Esophagus muscularis mucosa (tissue), 4 donors: ENCODE measurements at regions not wholly inside any gene's neighbourhood (a gene's known extent, or its start where the extent isn't known, plus 50 kb on each side); places are given as distances from the start of the nearest gene placed in this dataset.

Experiments used
- DNase-seq: peaks from one replicate; pipeline ENCODE4 v3.0.0-alpha.2; 2017; ENCODE audit errors: extremely low spot score
- H3K27ac ChIP-seq, 4 donors: fragments of 200-600 bp; sonication (generic); replicated peaks in 1 of 4; 1 replicate in 3 of 4; 2 replicates in 1 of 4; pipeline ENCODE4 v1.5.1; 2016 to 2019; ENCODE audit warnings: mild to moderate bottlenecking in 1 of 4
- H3K27me3 ChIP-seq, 4 donors: fragments of 200-600 bp; sonication (generic); one replicate each; pipeline versions ENCODE4 v1.5.1 to v1.6.0; 2016 to 2019
- H3K36me3 ChIP-seq, 4 donors: fragments of 200-600 bp; sonication (generic); one replicate each; pipeline ENCODE4 v1.5.1; 2016 to 2019
- H3K4me1 ChIP-seq, 4 donors: fragments of 200-600 bp; sonication (generic); one replicate each; pipeline ENCODE4 v1.5.1; 2016 to 2019
- H3K4me3 ChIP-seq, 4 donors: fragments of 200-600 bp; sonication (generic); 1 replicate in 2 of 4; 2 replicates in 2 of 4; pipeline ENCODE4 v1.5.1; 2016 to 2019; ENCODE audit warnings: mild to moderate bottlenecking in 4 of 4, moderate library complexity in 1 of 4
- H3K9me3 ChIP-seq, 4 donors: fragments of 200-600 bp; sonication (generic); 1 replicate in 3 of 4; 2 replicates in 1 of 4; pipeline ENCODE4 v1.5.1; 2016 to 2019
- CTCF ChIP-seq, 3 experiments: fragments of 200-600 bp in 2 of 3; fragments of 450-650 bp in 1 of 3; sonication (generic) in 2 of 3; IDR thresholded peaks; one replicate each; pipeline ENCODE4 v1.5.1; 2017 to 2019; ENCODE audit warnings: antibody characterized with exemption in 3 of 3, mild to moderate bottlenecking in 2 of 3, moderate library complexity in 1 of 3
- EP300 ChIP-seq: sonication (generic); formaldehyde crosslinking; IDR thresholded peaks from one replicate; pipeline ENCODE4 v1.6.1; 2017; ENCODE audit warnings: antibody characterized with exemption
- POLR2A ChIP-seq: fragments of 450-650 bp; IDR thresholded peaks from one replicate; pipeline ENCODE4 v1.6.1; 2017; ENCODE audit warnings: antibody characterized with exemption, moderate library complexity, mild to moderate bottlenecking, low read depth
- POLR2AphosphoS5 ChIP-seq, 2 donors: sonication (generic); formaldehyde crosslinking; IDR thresholded peaks; one replicate each; pipeline ENCODE4 v1.6.1; 2017; ENCODE audit warnings: antibody characterized with exemption in 2 of 2
- WGBS: methylation state at CpG from one replicate; pipeline ENCODE4 v1.1.5; 2018; 5-methylcytosine and 5-hydroxymethylcytosine counted together
- intact Hi-C: fragments of 100-400 bp; cut with DNase I; formaldehyde crosslinking; loops from one replicate; pipeline ENCODE4 v1.15.1; 2023

- TF ChIP-seq EP300 = no peak
- no peak for TF ChIP-seq POLR2A
- no peak for TF ChIP-seq CTCF (IDR thresholded peaks at IDR 0.05)
- TF ChIP-seq POLR2AphosphoS5 (IDR thresholded peaks at IDR 0.05) = no peak
- DNase-seq = no peak
- whole genome bisulfite sequencing = 64% methylated on average over 1 of the region's 1 CpG
- Histone ChIP-seq H3K27me3 (peaks cover 0 to 4% (median 0%) of the 10 kb centered on the region in 4 donors), H3K4me1 (peaks cover 7 to 17% (median 11%) of the 10 kb centered on the region in 4 donors), H3K36me3 (no peaks in the 10 kb centered on the region), H3K9me3 (no peaks in the 10 kb centered on the region), H3K27ac (no peak overlapping the region), H3K4me3 (no peak overlapping the region)
- intact Hi-C loops = no loop called here
These were observed 312.2 kb upstream of the SLCO3A1 start for GRCh38 chr15:91541286-91541685.

- Histone ChIP-seq H3K27me3 (peaks cover 0 to 4% (median 0%) of the 10 kb centered on the region in 4 donors), H3K4me3 (no peak overlapping the region), H3K36me3 (no peaks in the 10 kb centered on the region), H3K4me1 (peaks cover 0 to 7% (median 3%) of the 10 kb centered on the region in 4 donors), H3K27ac (no peak overlapping the region), H3K9me3 (no peaks in the 10 kb centered on the region)
- no peak for DNase-seq
- 41% methylated on average over 3 of the region's 3 CpGs for WGBS
- TF ChIP-seq EP300 (no peak), POLR2AphosphoS5 (IDR thresholded peaks at IDR 0.05) (no peak), POLR2A (no peak)
- intact Hi-C loops = no loop called here
These were observed 311.3 kb upstream of the SLCO3A1 start for GRCh38 chr15:91542226-91542625.

DNA sequence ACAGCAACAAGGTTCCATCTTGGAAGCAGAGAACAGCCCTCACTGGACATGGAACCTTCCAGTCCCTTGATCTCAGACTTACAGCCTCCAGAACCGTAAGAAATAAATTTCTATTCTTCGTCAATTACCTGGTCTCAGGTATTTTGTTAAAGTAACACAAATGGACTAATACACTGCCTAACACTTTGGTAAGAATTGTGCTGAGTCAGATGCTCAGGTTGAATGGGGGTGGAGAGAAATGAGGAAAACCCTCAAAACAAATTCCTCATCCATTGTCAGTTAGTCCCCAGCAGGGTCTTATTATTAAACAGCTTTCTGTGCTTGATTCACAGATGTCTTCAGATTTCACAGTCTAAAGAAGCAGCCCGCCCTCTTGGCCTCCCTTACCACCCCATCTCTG is 306.2 kb upstream of the SLCO3A1 start:
- Histone ChIP-seq H3K4me3 (no peak overlapping the region), H3K4me1 (peaks cover 0 to 5% (median 0%) of the 10 kb centered on the region in 4 donors), H3K9me3 (no peaks in the 10 kb centered on the region), H3K27ac (no peak overlapping the region), H3K36me3 (no peaks in the 10 kb centered on the region), H3K27me3 (no peaks in the 10 kb centered on the region)
- TF ChIP-seq POLR2A (no peak), CTCF (IDR thresholded peaks at IDR 0.05) (no peak), EP300 (no peak), POLR2AphosphoS5 (IDR thresholded peaks at IDR 0.05) (no peak)
- no peak for DNase-seq
- intact Hi-C loops = no loop called here
- 96% methylated on average over 3 of the region's 3 CpGs for WGBS

DNA sequence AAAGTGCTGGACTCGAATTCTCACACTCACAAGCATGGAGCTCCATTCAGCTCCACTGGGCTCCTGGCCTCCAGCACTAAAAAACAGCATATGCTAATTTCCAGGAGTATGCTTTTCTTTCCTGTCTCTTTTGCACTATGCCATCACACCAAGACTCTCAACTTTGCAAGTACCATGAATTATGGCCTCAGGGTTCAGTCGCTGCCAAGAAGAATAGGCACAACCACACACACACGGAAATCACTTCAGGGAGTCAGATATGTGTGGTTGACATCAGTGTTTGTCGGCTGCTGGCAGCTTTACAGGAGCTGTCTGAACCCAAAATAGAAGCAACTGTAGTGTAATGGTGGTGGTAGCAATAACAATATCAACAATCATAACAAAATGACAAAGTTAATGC is 305.0 kb upstream of the SLCO3A1 start:
- TF ChIP-seq POLR2A (no peak), POLR2AphosphoS5 (IDR thresholded peaks at IDR 0.05) (no peak), CTCF (IDR thresholded peaks at IDR 0.05) (no peak), EP300 (no peak)
- Histone ChIP-seq H3K4me1 (peaks cover 0 to 5% (median 0%) of the 10 kb centered on the region in 4 donors), H3K4me3 (no peak overlapping the region), H3K27me3 (no peaks in the 10 kb centered on the region), H3K9me3 (no peaks in the 10 kb centered on the region), H3K27ac (no peak overlapping the region), H3K36me3 (no peaks in the 10 kb centered on the region)
- intact Hi-C loops = no loop called here
- no peak for DNase-seq
- whole genome bisulfite sequencing = 58% methylated on average over 4 of the region's 4 CpGs

DNA sequence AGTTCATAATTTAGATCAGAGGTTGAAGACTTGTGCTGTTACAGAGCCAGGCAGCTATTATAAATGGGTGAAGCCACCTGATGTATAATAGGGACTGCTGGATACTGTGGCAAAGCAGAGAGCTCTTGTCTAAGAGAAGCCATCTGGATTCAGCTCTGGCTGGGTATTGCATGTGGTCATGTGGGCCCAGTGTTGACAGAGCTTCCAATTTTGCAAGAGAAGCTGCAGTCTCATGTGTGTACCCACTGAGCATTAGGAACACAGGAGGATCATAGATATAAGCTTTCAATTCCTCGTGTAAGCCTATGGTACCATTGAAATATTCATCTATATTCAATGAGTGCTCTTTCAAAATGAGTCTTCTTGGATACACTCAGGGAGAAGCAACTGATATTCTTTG is 303.9 kb upstream of the SLCO3A1 start:
- peaks cover 0 to 5% (median 0%) of the 10 kb centered on the region in 4 donors for H3K4me1 ChIP-seq
- intact Hi-C loops = no loop called here
- no peaks in the 10 kb centered on the region for H3K36me3 ChIP-seq
- no peaks in the 10 kb centered on the region for H3K27me3 ChIP-seq
- WGBS = 88% methylated on average over 1 of the region's 1 CpG
- H3K27ac ChIP-seq = no peak overlapping the region
- DNase-seq = no peak
- no peak for TF ChIP-seq POLR2AphosphoS5 (IDR thresholded peaks at IDR 0.05)
- no peaks in the 10 kb centered on the region for H3K9me3 ChIP-seq
- no peak overlapping the region for H3K4me3 ChIP-seq

DNA sequence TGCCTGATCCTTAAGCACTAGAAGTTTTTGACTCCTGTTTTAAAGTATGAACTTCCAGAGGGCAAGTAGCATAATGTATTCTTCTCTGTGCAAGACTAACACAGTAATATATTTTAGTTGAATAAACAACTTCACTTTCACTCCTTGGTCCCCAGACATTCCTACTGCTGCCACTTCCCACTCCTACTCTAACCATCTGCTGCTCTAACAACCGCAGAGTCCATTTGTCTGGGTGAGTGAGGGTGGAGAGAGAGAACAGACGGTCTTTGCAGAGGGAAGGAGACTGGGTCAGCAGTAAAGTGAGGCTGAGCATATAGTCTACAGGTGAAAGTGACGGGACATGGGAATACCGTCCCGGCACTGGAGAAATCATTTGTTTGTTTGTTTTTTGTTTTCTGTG is 301.0 kb upstream of the SLCO3A1 start:
- Histone ChIP-seq H3K9me3 (no peaks in the 10 kb centered on the region), H3K27ac (no peak overlapping the region), H3K4me1 (peaks cover 0 to 5% (median 0%) of the 10 kb centered on the region in 4 donors), H3K27me3 (no peaks in the 10 kb centered on the region), H3K36me3 (no peaks in the 10 kb centered on the region), H3K4me3 (no peak overlapping the region)
- 82% methylated on average over 5 of the region's 5 CpGs for WGBS
- intact Hi-C loops = no loop called here
- no peak for DNase-seq
- TF ChIP-seq POLR2AphosphoS5 (IDR thresholded peaks at IDR 0.05) (no peak), EP300 (no peak), POLR2A (no peak), CTCF (IDR thresholded peaks at IDR 0.05) (no peak)
